ENCODE measurements at regions not wholly inside any gene's neighbourhood (a gene's known extent, or its start where the extent isn't known, plus 50 kb on each side); places are given as distances from the start of the nearest gene placed in this dataset.

GRCh38 chr3:40949347-40949746, 250.0 kb upstream of the CTNNB1 start:
- peak; percentile 58 for DNase-seq (ENCODE audit: low read depth)

DNA sequence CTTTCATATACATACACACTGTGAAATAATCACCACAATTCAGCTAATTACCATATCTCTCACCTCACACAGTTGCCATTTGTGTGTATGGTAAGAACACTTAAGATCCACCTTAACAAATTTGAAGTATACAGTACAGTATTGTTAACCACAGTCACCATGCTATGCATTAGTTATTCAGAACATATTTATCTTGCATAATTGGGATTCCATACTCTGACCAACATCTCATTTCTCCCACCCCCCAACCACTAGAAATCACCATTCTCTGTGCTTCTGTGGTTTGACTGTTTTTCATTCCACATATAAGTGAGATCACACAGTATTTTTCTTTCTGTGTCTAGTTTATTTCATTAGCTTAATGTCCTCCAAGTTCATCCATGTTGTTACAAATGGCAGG, 247.7 kb upstream of the CTNNB1 start:
- peak; percentile 96 for DNase-seq (ENCODE audit: low read depth)

DNA sequence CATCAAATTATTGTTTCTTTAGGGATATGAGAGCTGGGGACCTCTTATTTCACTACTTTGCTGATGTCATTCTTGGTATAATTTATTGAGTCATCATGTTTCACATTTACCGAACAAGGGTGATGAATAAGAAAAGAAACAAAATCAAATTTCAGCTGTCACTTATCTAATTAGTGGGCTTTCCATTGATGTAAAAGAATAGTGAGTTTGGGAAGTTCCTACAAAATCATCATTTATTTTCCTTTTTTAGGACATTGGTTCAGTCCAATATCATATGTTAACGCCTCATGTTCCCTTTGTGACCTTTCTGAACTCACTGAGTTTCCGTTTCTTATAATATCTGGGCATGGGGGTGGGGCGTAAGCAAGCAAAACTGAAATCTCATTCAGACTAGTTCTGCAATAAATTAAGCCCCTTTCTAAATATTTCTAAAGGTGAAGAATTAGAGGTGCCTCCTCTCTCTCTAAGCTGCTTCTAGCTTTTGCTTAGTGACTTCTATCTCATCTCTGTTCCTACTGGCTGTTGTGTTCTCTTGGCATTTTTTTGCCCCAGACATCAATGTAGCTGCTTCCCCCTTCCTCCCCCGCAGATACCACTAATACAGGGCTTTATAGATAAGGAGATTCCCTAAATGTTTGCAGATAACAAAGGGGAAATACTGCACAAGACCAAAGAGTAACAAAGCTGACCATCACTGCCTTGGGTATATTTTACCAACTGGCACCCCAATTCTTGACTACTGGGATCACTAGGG, 238.0 kb upstream of the CTNNB1 start:
- DNase-seq (ENCODE audit: low read depth) = peak; percentile 24

- DNase-seq (ENCODE audit: low read depth) = peak; percentile 21
Measured at GRCh38 chr3:40962721-40963120, 236.6 kb upstream of the CTNNB1 start.

DNA sequence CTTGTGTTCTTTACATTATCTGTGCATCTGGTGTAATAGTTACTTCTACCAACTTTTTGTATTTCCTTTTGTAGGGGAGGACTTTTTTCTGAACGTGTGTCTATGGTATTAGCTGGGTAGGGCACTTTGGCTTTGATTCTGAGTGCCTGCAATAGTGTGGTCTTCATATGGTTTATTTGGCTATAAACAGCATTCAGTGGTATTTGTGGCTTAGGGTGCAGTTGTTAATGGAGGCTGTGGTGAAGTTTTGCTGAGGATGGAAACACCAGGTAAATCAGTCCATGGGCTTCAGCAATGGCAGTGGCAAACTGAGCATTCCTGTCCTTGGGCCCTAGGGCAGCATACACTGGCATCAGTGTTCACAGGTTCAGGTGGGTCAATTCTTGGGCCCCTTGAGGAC, 230.6 kb upstream of the CTNNB1 start:
- no peak for DNase-seq (ENCODE audit: low read depth)

DNA sequence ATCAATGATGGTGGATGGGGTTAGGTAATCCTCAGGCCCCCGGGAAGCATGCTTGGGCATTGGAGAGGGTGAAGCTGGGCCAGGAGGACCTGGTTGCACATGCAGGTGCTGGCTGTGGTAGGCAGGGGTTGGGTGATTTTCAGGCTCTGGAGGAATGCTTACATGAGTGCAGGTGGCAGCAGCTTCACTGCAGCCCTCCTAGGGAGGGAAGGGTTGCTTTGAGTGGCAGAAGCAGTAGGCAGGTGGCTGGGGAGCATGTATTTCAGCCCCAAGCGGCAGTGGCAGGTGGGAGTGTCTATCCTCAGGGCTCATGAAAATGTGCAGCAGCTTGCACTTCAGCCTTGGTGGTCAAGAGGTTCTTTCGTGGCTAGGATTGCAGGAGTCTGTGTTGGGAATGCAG, 230.0 kb upstream of the CTNNB1 start:
- no peak for DNase-seq (ENCODE audit: low read depth)

- no peak for DNase-seq (ENCODE audit: low read depth)
Measured at GRCh38 chr3:40969756-40970466, 229.4 kb upstream of the CTNNB1 start.

GRCh38 chr3:40971191-40972168, 227.8 kb upstream of the CTNNB1 start:
- peak; percentile 99 for DNase-seq (ENCODE audit: low read depth)

- no peak for DNase-seq (ENCODE audit: low read depth)
Measured at GRCh38 chr3:40972350-40972749, 227.0 kb upstream of the CTNNB1 start.

DNA sequence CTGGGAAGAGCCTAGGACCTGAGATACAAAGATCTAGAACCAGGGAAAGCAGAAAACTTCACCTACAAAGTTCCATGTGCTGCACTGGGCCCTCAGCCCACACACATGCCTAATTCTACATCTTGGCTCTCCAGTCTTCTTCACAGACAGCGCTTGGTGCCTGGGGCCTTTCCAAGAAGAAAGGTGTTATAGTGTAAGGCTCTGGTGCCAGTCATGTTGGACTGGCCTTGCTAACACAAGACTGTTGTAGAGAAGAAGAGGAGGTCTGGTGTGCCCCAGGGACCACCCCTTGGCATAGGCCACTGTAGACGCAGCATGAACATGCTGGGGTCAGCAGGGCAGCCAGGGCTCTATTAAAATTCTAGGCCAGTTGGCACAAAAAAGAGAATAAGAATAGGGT, 226.2 kb upstream of the CTNNB1 start:
- DNase-seq (ENCODE audit: low read depth) = no peak

DNA sequence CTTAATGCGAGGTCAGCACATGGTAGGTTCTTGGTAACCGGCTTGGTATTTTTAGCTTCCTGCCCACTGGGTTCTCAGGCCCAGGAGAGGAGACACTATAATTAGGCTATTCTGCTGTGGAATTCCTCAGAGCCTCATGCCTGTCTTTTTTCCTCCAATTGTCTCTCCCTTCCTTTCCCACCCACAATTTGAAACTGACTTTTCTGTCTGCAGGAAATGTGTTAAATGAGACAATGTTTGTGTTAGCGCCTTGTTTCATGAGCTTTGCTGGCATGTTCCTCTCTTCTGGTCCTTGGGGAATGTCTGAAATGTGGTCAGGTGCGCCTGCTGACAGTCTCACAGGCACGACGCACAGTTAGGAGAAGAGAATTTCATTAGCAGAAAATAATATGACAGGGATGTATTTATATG, 223.6 kb upstream of the CTNNB1 start:
- peak; percentile 48 for DNase-seq (ENCODE audit: low read depth)

DNA sequence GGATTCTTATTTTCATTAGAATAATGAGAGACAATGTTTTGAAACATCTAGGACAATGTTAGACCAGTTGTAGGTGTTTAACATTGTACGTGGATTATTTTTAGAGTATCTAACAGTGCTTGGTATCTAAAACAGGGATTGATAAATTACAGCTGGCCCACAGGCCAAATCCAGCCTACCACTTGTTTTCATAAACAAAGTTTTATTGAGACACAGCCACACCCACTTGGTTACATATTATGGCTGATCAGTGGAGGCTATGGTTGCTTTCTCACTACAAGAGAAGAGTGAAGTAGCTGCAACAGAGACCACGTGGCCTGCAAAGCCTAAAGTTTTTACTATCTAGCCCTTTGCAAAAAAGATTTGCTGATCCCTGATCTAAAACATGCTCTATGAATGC, 223.1 kb upstream of the CTNNB1 start:
- DNase-seq (ENCODE audit: low read depth) = no peak

DNA sequence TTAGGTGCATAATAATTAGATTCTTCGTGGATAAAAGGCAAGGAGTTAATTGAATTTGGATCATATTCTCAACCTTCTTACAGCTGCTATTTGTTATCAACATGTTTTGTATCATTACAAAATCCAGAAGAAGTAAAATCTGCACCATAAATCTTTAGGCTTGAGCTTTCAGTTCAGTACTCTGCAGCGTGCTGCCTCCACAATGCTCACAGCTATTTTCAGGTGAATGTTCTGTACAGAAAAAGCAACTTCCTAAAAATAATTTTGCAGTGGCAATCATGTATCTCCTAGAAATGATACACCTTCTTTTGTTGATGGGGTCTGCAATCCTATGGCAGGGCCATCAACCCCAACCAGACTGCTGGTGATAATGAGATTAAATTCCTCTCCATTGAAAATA, 220.9 kb upstream of the CTNNB1 start:
- DNase-seq (ENCODE audit: low read depth) = no peak

DNA sequence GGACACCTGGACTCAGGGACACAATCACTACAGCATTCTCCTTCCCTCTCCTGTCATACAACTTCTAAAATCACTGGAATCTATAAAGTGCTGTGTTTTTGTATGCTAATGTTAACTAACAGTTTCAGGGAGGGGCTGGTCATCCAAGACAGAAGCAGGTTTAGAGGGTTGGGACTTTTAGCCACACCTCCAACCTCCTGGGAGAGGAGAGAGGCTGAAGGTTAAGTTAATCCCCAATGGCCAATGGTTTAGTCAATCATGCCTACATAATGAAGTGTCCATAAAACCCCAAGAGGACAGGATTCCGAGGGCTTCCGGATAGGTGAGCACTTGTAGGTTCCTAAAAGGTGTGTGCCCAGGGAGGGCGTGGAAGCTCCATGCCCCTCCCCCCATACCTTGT, 219.3 kb upstream of the CTNNB1 start:
- no peak for DNase-seq (ENCODE audit: low read depth)

DNA sequence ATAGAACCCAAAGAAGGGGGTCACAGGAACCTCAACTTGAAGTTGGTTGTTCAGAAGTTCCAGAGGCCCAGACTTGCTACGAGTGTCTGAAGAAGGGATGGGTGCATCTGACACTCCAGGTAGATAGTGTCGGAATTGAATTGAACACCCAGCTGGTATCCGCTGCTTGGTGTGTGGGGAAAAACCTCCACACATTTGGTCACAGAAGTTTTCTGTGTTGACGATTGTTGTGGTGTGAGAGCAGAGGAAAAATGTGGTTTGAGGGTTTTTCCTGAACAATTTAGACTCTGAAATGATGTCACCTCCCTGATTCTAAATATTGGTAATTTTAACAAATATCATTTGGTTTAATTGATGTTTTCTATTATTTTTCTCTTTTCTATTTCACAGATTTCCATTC, 218.8 kb upstream of the CTNNB1 start:
- no peak for DNase-seq (ENCODE audit: low read depth)

GRCh38 chr3:40985195-40985594, 214.1 kb upstream of the CTNNB1 start:
- peak; percentile 28 for DNase-seq (ENCODE audit: low read depth)

- no peak for DNase-seq (ENCODE audit: low read depth)
Measured at GRCh38 chr3:40988468-40988867, 210.8 kb upstream of the CTNNB1 start.

GRCh38 chr3:40989141-40990061, 209.9 kb upstream of the CTNNB1 start:
- no peak for DNase-seq (ENCODE audit: low read depth)

DNA sequence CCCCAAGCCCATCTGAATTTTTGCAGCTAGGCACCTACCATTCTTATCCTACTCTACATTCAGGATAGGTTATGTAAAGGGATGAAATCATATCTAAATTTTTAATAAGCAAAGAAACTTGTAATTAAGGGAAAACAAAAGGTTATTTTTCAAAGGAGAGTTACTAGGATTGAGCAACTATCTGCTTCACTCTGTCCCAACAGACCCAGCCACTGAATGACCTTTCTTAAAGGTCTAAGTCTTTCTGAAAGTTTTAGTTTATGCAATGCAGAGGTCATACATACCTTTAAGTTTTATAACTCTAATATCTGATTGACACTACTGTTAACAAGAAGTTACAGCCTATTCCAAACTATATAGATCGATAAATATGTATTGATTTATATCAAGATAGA, 209.2 kb upstream of the CTNNB1 start:
- DNase-seq (ENCODE audit: low read depth) = peak; percentile 31

DNA sequence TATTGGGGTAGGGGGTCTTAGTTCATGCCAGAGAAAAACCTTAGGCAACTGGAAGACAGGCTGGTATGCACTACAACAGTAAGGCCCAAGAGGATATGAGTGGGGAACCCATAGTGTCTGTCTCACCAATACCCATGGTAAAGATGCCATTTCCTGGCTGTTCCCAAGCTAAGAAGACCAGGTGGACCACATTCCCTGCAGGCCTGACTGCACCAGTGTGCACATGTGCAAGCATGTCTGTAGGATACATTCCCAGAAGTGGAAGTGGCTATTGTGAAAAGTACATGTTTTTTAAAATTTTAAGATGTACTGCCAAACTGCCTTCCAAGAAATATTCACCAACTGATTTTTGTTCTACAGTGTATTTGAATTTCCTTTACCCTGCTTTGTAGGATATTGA, 207.3 kb upstream of the CTNNB1 start:
- DNase-seq (ENCODE audit: low read depth) = no peak

DNA sequence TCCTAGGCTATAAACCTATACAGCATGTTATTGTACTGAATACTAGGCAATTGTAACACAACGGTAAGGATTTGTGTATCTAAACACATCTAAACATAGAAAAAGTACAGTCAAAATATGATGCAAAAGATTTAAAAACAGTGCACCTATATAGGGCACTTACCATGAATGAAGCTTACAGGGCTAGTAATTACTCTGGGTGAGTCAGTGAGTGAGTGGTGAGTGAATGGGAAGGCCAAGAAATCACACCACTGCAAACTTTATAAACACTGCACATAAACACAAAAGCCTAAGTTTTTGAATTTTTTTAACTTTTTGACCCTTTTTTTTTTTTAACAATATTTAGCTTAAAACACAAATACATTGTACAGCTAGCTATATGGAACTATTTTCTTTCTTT, 204.7 kb upstream of the CTNNB1 start:
- DNase-seq (ENCODE audit: low read depth) = no peak
